Midbrain (tissue), 1 donor: ENCODE measurements at regions not wholly inside any gene's neighbourhood (a gene's known extent, or its start where the extent isn't known, plus 50 kb on each side); places are given as distances from the start of the nearest gene placed in this dataset.

Experiments
- DNase-seq: peaks from one replicate; lab custom pipeline; 2025; lab: John Stamatoyannopoulos, UW

DNA sequence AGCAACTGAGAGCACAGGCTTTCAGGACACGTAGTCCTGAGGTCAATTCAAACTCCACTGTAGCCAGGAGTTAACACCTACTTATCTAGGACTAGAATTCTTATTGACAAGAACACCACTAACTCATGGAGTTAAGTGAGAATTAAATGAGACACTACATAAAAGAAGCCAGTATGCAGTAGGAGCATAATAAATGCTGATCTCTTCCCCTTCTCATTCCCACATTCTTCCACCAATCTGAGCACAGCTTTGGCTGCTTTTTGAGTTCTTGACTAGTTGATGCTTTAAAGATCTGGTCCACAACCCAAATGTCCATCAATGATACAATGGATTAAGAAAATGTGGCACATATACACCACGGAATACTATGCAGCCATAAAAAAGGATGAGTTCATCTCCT lies 55.2 kb downstream of the TTC32 start:
- DNase-seq, result no peak

DNA sequence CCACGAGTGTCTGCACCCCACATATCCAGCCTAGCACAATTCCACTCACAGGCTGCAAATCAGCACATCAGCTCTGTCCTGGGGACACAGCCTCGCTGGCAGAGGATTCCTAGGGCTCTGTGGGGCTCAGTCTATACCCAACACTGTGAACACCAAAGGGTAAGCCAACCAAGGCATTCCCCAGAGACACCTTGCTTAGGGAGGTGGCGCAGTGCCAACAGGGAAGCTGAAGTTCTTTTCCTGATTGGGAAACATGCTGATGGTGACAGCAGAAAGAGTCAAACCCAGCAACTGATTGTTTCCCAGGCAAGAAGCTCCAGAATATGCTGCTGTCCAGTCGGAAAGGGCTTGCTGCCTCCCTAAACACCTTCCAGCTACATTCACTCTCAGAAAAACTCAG lies 55.8 kb downstream of the TTC32 start:
- no peak for DNase-seq

DNA sequence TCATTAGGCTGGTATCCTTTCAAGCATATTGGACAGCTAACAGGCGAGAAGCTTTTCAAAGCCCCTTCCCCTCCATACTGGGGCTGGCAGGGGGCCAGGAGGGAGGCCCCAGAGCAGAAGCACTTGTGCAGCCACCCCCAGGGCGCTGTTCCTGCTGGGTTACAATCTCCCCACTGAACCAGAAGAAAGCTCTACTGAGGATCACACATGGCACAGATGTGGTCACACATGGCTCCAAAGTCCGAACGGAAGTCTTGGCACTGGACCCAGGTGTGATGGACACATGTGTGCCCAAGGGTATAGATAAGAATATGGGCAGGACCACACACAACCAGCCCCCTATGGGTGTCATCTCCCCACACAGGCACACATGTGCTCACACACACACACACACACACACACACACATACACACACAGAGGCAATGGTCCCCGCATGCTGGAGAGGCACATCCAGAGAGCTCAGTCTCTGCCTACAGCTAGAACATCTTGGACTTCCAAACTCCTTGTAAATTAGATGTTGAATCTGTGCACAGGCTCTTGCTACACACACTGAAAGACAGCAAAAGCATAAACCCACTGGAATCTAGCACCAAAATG lies 56.4 kb downstream of the TTC32 start:
- DNase-seq, result no peak

DNA sequence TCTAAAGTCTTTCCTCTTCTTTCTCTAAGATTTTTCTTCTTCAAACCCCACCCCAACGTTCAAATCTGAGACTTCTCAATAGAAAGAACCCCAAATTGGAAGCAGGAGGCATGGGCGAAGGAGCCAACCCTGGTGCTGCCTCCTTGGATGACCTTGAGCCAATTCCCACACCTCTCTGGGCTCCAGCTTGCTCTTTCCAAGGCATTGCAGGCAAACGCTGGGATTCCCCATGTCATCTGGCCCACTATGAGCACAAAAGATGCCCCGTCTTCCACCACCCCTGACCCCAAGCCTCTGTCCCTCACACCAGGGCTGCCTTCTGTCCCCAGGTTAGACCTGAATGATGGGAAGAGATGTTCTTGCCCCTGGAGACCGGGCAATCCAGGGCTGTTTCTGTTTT lies 57.0 kb downstream of the TTC32 start:
- no peak for DNase-seq

DNA sequence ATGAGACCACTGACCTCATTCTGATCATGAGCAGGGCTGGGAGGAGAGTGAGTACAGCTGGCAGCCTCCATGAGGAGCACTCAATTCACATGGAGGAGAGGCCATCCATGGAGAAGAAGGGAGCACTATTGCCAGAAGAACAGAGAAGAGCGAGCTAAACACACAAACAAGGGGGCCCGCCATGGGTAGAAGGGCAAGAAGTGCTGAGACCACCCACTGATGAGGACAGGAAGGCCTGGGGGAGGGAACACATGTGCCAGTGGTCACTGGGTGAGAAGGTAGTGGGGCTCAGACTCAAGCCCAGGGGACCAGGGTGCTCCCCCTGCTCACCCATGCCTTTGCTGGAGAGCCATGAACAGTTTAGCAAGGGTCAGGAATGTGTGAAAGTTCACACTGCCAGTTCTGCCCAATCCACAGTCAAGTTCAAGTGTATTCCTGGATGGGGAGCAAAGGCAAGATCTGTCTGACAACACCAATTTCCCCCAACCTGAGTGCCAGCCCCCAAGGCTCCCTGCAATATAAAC lies 57.7 kb downstream of the TTC32 start:
- DNase-seq, result no peak

DNA sequence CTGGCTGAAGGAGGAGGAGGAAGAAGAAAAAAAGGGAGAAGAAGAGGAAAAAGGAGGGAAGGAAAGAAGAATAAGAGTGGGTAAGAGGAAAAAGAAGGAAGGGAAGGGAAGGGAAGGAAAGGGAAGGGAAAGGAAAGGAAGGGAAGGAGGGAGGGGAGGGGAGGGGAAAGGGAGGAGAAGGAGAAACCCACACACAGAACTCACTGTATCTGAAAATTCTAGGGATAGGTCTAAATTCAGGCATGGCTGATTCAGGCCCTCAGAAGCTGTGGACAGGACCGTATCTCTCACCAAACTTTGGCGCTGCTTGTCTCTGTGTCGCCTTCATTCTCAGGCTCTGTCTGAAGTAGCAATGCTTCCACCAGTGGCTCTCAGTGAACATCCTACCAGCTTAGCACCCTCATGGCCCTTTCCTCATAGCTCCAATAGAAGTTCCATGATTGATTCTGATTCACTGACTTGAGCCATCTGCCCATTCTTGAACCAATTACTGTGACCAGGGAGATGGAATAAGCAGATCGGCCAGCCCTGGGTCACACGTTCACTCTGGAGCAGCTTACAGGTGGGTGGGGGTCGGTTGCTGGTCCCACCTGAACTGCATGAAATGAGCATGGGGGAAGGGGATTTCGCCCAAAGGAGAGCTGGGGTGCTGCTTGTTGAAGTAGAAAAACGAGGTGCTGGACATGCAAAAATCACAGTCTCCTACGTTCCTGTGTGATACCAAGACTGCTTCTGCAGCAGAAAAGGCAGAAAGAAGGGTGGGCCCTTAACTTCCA lies 59.7 kb downstream of the TTC32 start:
- no peak for DNase-seq

DNA sequence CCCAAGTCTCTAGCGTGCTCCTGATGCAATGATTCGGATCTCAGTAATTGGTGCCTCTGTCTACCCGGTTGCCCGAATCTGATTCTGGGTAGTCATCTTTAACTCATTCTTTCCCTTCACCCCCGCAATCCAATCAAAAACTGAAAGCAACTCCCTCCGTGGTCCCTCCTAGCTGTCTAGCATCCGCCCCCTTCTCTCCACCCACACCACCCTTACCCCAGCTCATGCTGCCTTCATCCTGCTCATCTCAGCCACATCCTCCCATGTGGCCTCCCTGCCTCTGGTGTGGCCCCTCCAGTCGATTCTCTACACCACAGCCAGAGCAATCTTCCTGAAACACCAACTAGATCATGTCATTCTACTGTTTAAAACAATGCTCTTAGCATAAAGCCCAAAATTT lies 62.3 kb downstream of the TTC32 start:
- no peak for DNase-seq

DNA sequence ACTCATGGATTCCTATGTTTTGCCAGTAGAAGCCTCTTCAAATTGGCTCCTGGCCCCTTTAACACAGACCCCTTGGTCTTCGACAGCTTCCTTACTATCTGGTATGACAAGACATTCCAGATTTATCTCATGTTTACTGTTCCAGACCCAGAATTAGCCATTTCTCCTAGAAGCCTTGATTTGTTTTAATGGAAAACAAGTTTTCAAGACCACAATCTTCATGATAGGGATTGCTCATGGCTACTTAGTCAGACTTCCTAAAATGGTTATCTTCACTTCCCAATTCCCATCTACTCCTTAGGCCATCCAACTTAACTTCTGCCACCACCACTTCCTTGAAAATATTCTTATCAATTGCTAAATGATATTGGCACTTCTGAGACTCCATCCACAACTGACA lies 63.2 kb downstream of the TTC32 start:
- DNase-seq, result no peak

DNA sequence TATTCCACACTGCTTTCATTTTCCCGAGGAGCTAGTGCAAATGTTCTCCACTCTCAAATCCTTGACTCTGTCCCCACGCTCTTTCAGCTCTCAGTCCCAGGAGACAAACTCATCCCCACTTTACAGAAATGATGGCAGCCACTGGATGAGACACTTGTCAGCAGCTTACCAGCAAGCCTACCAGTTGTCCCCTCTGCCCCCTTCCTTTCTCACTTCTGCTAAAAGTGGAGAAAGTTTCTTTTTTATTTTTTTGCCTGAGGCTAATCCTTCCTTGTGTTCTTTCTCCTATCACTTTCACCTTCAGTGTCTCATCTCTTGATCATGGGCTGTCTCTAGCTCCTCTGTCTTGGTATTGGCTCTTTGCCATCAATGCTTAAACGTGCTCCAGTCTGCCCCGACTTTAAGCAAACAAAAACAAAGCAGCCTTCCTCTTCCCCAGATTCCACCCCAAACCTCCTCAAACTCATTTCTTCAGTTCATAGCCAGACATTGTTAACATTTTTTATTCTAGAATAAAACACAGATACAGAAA lies 64.5 kb downstream of the TTC32 start:
- DNase-seq, result no peak

DNA sequence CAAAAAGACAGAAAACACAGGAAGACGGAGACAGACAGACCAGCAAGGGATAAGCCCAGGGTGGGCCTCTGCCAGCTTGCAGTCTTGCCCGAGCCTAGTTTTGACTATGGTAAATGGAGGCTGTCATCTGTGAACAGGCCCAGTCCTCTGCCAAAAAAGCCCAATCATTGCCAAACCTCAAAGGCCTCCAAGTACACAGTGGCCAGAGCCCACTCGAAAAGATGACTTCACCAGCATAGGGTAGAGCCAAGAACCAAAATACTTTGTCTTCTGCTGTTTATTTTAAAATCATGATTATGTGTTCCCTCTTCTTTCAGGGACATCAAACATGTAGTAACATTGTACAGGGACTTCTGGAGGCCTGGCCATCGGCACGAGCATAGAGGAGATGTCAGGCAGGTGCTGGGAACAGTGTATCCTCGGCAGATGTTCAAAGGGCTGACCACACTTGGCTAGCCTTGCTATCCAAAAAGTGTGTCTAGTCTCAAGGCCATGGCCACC lies 66.0 kb downstream of the TTC32 start:
- no peak for DNase-seq

DNA sequence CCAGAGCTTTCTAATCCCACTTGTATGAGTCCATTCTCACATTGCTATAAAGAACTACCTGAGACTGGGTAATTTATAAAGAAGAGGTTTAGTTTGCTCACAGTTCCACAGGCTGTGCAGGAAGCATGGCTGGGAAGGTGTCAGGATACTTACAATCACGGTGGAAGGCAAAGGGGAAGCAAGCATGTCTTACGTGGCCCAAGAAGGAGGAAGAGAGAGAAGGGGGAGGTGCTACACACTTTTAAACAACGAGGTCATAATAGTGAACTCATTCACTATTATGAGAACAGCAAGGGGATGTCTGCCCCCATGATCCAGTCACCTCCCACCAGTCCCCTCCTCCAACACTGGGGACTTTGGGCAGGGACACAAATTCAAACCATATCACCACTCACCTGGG lies 67.8 kb downstream of the TTC32 start:
- DNase-seq, result no peak

DNA sequence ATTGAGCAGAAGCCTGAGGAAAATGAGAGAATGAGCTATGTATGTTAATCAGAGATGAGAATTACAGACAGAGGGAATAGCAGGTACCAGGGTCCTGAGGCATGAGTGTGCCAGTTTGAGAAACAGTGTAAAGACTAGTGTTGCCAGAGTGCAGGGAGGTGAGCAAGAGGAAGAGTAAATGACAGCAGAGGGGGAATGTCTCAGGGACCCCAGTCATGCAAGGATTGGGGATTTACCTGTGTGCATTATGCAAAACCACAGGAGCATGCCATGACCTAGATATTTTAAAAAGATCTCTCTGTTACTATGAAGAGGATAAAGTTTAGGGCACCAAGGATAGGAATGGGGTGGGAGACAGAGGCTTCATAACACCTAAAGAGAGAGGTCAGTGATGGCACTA lies 72.1 kb downstream of the TTC32 start:
- DNase-seq, result no peak

DNA sequence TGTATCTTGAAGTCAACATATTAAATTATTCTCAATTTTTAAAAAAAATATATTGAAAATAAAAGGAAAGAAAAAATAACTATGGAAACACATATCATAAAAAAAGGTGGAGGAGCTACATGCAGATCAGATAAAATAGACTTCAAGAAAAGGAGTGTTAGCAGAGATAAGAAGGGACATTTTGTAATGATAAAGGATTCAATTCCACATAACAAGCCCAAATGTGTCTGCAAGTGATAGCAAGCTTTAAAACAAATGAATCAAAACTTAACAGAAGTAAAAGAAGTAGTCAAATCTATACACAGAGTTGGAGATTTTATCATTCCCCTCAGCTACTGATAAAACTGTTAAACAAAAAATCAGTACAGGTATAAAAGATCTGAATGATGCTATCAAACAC lies 74.9 kb downstream of the TTC32 start:
- no peak for DNase-seq

DNA sequence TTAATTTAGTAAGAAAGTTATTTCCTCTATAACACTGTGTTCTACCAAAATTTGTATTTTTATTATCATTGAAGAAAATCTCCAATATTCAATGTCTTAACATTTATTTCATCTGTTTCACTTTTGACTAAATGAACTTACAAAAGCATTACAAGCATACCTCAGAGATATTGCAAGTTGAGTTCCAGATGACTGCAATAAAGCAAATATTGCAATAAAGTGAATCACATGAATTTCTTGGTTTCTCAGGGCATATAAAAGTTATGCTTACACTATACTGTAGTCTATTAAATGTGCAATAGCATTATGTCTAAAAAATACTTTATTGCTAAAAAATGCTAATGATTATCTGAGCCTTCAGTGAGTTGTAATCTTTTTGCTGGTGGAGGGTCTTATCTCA lies 78.3 kb downstream of the TTC32 start:
- DNase-seq, result no peak

DNA sequence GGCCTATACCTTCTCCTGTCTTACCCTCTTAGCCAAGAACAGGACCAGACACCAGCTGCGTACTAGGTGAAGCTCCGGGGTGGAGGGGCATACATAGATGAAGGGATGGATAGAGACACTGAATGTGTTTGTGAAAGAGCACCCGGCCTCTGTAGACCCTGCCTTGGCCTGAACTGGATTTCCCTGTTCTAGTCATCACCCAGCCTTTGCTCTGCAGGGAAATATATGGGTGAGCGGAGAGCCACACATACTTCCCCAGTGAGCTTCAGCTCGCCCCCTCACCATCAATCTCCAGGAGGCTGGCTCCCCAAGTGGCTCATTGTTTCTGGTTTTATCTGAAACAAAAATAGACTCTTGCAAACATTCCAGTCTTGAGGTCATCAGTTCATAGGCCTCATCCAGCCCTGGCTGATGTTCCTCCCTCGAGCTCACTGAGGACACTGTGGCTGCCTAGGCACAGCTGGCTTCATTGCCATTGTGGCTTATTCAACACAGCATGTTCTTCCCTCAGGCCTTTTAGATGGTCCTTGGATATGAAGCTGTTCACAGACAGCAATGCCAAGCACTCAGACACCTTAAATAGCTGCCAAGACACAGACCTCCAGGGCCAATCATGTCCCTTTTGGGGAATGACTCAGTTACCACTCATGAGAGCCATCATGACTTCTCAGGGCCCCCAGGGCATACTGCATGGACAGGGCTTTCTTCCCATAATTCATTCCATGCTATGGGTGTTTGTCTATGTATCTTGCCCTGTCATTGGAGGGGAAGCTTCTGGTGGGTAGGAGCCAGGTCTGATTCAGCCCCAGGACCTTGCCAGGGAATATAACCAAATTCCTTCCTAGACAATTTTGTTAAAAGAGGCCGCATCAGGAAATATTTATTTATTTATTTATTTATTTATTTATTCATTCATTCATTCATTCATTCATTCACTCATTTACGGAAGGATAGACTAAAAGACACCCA lies 82.4 kb downstream of the TTC32 start:
- DNase-seq, result no peak

DNA sequence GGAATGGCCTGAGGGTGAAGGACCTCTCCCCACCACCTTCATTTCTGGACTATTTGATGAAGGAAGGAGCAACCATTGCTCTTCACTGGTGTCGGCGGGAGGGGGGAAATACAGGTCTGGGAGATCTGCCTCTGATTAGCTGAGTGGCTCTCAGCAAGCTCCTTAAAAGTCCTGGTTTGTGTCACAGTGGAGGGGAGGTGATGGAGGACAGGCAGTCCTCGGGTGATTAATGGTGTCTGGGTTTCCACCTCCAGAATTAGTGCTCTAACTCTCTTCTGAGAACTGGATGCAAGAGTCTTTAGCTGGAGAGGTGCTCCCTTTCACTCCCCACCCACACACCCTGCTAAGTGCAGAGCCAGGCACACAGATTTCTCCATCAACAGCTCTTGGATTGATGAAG lies 83.2 kb downstream of the TTC32 start:
- no peak for DNase-seq

DNA sequence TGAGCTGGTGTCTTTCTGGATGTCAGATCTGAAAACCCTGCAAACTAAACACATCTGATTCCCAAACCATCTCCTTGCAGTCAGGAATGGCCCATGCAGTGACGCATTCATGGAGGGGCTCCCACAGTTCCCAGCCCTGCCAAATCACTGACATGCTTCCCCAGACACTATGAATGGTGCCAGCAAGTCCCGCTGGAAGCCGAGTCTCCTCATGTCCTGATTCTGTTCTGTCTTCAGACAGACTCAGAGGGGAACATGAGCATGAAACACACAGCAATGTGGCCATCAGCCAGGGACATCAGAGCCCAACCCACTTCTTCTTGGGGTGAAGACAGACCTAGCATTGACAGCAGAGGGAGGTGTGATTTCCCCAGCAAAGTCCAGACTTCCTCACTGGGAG lies 83.7 kb downstream of the TTC32 start:
- DNase-seq, result no peak

DNA sequence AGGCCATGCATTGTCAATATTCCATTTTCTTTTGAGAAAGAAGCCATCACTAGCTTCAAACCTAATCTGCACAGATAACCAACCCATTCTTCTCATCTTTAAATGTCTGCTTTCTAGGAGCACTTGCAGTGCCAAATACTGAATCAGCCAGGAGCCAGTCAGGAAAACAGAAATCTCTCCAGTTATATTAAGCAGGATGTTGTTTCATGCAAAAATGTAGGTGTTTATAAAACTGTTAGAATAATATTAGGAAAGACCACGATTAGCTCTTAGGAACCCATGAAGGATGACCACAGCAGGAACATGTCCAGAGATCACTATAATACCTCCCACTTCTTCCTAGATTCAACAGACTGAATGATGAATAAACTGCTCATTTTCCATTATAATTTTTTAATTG lies 86.0 kb downstream of the TTC32 start:
- no peak for DNase-seq

DNA sequence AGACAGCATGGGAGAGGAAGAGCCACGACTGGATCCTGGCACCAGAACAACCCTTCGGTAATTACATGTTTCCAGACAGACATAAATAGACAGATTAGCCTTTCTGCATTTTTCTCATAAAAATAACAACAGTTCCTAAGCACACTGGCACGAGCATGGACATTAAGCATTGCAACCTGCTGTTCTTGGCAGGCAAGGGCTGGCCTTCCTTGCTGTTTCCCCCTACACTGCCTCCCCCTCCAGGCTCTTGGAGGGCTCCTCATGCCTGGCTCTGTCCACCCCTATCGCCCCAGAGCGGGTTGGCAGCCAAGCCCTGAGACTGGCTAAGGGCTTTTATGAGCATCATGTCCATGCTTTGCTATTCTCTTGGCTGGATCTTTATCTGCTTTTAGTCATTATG lies 89.6 kb downstream of the TTC32 start:
- no peak for DNase-seq

DNA sequence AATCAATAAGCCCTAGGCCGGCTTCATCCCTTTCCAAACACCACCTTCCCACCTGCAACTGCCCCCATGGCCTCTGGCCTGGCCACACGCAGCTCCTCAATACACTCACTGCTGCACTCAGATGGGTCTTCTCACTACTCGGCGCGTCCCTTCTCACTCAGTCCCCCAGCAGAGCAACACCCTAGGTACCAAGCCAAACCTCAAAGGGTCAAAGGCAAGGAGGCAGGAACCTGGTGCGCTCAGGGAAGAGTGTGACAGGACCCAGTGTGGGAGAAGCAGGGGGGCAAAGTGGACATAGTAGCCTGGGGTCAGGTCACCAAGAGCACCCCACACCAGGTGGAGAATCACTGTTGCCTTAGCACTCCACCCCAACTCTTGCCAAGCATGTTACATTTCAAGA lies 90.6 kb downstream of the TTC32 start:
- no peak for DNase-seq

DNA sequence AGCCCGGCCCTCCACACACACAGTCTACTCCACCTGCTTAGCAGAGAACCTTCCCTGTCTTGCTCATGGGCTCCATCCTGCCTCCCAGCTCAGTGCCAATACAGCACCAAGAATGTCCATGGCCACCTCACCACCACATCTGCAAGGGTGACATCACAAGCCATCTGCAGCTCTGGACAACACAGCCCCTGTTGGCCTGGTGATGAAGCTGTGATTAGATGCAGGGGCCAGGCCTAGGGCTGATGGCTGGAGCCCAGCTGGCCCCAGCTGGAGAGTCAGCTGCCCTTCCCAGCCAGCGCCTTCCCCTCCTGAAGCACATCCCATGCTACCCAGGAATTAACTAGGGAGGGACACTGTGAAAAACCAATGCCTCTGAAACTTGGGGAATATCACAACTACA lies 91.1 kb downstream of the TTC32 start:
- DNase-seq, result no peak

DNA sequence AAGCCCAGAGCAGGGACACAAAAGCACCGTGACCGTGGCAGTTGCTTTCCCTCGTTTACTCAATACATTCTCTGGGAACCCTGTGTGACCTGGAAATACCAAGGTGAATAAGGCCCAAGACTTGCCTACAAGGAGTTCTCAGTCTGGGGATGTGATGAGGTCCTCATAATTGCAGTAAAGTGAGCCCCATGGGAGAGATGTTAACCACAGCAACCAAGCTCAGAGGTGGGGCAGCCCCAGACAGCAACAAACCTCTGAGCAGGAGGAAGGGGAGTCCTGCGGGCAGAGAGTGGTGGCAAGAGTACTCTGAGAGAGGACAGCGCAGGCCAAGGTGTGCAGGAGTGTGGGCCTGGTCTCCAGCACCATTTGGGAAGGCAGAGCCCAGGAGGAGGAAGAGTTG lies 91.6 kb downstream of the TTC32 start:
- no peak for DNase-seq
